Suprapubic skin (tissue), 3 donors: ENCODE measurements at regions not wholly inside any gene's neighbourhood (a gene's known extent, or its start where the extent isn't known, plus 50 kb on each side); places are given as distances from the start of the nearest gene placed in this dataset.

Experiments
- CTCF ChIP-seq, 2 donors: fragments of 200-600 bp in 1 of 2; fragments of 450-650 bp in 1 of 2; sonication (generic) in 1 of 2; IDR thresholded peaks; one replicate each; pipeline ENCODE4 v1.5.1; 2016 to 2019; ENCODE audit warnings: antibody characterized with exemption in 2 of 2, mild to moderate bottlenecking in 1 of 2, moderate library complexity in 1 of 2
- EP300 ChIP-seq: sonication (generic); formaldehyde crosslinking; IDR thresholded peaks from one replicate; pipeline ENCODE4 v1.6.1; 2017; ENCODE audit warnings: antibody characterized with exemption

GRCh38 chr3:186432189-186432588 lies 70.2 kb upstream of the DGKG start:
- no peak for TF ChIP-seq CTCF (IDR thresholded peaks at IDR 0.05)
- TF ChIP-seq EP300 = no peak
